GM12874 (cell line): ENCODE measurements at regions not wholly inside any gene's neighbourhood (a gene's known extent, or its start where the extent isn't known, plus 50 kb on each side); places are given as distances from the start of the nearest gene placed in this dataset.

ENCODE experiments used
- CTCF ChIP-seq: IDR thresholded peaks from 2 replicates; pipeline ENCODE4 v1.5.1; 2011; ENCODE audit warnings: low read depth, mild to moderate bottlenecking, control low read depth, low read length, moderate library complexity; ENCODE audit not compliant: insufficient read depth

- no peak for TF ChIP-seq CTCF
These were observed 241.9 kb upstream of the RUNX1 start for GRCh38 chr21:35291034-35291433.

DNA sequence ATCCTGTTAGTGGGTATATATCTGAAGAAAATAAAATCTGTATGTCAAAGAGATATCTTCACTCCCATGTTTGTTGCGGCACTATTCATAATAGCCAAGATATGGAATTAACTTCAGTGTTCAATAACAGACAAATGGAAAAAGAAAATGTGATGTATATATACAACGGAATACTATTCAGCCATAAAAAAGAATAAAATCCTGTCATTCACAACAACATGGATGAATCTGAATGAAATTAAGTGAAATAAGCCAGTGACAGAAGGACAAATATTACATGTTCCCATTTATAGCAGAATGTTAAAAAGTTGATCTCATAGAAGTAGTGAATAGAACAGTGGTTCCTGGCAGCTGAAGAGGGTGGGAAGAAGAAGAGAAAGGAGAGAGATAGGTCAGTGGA is 239.1 kb upstream of the RUNX1 start:
- TF ChIP-seq CTCF, result no peak

DNA sequence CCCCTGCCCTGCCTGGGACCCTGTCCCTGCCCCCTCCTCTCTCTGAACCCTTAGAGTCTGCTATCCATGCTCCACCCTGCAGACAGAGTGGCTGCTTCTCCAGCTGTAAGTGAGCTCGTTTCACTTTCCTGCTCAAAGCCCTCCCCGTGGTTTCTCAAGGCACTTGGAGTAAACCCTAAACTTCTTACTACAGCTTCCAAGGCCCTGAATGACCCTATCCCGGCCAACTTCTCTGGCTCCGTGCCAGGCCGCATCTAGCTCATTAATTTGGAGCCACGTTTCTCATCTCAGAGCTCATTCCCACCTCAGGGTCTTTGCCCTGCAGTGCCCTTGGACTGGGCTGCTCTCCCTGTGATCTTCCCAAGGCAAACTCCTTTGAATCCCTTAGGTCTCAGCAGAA is 235.1 kb upstream of the RUNX1 start:
- no peak for TF ChIP-seq CTCF

DNA sequence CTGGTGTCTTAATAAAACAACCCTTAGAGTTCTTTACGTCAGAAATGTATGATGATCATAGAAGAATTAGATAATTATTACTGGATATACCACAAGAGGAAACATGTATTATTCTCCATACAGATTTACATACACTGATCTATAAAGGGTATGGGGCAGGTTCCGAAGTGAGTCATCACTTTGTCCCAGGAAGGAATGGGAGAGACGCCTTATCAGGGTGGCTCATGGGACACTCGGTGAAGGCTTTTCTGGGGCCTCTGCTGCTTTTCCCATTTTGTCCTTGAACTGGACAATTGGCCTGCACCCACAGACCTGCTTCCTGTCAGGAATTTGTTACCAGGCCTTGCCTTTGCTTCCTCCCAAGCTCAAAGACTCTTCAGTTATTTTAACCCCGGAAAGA is 233.8 kb upstream of the RUNX1 start:
- TF ChIP-seq CTCF, result no peak

GRCh38 chr21:35281956-35282355 is 232.9 kb upstream of the RUNX1 start:
- no peak for TF ChIP-seq CTCF

DNA sequence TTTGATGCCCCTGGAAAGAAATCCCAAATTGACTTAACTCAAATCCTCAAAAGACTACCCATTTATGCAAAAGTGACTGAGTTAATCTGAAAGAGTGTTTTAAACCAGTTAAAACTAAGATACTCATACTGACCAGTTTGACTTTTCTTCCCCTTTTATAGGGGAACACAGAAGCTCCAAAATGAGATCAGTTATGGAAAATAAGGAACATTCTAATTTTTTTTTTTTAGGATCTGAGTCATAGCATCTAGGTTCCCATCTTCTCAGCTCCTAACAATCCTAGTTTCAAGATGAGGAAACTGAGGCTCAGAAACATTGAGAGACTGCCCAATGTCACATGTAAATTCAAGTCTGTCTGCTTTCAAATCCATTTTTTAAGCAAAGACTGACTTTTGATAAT is 231.1 kb upstream of the RUNX1 start:
- TF ChIP-seq CTCF, result no peak

GRCh38 chr21:35275776-35276175 is 226.7 kb upstream of the RUNX1 start:
- no peak for TF ChIP-seq CTCF

- no peak for TF ChIP-seq CTCF
These were observed 225.8 kb upstream of the RUNX1 start for GRCh38 chr21:35274923-35275322.
